ENCODE measurements at regions not wholly inside any gene's neighbourhood (a gene's known extent, or its start where the extent isn't known, plus 50 kb on each side); places are given as distances from the start of the nearest gene placed in this dataset.

DNA sequence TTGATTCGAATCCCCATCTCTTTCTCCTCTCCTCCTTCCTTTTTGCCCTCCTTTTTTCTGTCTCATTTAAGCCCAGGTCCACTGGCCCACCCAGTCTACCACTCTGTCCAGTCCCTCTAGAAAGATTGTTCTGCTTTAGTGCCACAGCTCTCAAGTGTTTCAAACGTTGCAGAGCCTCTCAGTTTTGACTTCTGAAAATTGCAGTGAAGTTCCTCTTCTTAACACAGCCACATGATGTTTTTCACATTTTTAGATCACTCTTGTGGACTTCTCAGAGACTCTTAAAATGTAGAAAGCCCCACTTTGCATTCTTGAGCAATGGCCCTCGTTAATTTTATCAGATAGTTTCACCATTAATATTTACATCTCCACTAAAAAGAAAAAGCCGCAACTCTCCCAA, 253.1 kb downstream of the HAPSTR1 start (continued):
- TF ChIP-seq, protein P1, sequence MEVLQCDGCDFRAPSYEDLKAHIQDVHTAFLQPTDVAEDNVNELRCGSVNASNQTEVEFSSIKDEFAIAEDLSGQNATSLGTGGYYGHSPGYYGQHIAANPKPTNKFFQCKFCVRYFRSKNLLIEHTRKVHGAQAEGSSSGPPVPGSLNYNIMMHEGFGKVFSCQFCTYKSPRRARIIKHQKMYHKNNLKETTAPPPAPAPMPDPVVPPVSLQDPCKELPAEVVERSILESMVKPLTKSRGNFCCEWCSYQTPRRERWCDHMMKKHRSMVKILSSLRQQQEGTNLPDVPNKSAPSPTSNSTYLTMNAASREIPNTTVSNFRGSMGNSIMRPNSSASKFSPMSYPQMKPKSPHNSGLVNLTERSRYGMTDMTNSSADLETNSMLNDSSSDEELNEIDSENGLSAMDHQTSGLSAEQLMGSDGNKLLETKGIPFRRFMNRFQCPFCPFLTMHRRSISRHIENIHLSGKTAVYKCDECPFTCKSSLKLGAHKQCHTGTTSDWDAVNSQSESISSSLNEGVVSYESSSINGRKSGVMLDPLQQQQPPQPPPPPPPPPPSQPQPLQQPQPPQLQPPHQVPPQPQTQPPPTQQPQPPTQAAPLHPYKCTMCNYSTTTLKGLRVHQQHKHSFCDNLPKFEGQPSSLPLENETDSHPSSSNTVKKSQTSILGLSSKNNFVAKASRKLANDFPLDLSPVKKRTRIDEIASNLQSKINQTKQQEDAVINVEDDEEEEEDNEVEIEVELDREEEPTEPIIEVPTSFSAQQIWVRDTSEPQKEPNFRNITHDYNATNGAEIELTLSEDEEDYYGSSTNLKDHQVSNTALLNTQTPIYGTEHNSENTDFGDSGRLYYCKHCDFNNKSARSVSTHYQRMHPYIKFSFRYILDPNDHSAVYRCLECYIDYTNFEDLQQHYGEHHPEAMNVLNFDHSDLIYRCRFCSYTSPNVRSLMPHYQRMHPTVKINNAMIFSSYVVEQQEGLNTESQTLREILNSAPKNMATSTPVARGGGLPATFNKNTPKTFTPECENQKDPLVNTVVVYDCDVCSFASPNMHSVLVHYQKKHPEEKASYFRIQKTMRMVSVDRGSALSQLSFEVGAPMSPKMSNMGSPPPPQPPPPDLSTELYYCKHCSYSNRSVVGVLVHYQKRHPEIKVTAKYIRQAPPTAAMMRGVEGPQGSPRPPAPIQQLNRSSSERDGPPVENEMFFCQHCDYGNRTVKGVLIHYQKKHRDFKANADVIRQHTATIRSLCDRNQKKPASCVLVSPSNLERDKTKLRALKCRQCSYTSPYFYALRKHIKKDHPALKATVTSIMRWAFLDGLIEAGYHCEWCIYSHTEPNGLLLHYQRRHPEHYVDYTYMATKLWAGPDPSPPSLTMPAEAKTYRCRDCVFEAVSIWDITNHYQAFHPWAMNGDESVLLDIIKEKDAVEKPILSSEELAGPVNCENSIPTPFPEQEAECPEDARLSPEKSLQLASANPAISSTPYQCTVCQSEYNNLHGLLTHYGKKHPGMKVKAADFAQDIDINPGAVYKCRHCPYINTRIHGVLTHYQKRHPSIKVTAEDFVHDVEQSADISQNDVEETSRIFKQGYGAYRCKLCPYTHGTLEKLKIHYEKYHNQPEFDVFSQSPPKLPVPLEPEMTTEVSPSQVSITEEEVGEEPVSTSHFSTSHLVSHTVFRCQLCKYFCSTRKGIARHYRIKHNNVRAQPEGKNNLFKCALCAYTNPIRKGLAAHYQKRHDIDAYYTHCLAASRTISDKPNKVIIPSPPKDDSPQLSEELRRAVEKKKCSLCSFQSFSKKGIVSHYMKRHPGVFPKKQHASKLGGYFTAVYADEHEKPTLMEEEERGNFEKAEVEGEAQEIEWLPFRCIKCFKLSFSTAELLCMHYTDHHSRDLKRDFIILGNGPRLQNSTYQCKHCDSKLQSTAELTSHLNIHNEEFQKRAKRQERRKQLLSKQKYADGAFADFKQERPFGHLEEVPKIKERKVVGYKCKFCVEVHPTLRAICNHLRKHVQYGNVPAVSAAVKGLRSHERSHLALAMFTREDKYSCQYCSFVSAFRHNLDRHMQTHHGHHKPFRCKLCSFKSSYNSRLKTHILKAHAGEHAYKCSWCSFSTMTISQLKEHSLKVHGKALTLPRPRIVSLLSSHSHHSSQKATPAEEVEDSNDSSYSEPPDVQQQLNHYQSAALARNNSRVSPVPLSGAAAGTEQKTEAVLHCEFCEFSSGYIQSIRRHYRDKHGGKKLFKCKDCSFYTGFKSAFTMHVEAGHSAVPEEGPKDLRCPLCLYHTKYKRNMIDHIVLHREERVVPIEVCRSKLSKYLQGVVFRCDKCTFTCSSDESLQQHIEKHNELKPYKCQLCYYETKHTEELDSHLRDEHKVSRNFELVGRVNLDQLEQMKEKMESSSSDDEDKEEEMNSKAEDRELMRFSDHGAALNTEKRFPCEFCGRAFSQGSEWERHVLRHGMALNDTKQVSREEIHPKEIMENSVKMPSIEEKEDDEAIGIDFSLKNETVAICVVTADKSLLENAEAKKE (CRISPR knock-in tag; IDR thresholded peaks at IDR 0.05): no peak
- no peak for TF ChIP-seq CREB1 (CRISPR knock-in tag; IDR thresholded peaks at IDR 0.05; ENCODE audit: low read depth)
- TF ChIP-seq, protein P2, sequence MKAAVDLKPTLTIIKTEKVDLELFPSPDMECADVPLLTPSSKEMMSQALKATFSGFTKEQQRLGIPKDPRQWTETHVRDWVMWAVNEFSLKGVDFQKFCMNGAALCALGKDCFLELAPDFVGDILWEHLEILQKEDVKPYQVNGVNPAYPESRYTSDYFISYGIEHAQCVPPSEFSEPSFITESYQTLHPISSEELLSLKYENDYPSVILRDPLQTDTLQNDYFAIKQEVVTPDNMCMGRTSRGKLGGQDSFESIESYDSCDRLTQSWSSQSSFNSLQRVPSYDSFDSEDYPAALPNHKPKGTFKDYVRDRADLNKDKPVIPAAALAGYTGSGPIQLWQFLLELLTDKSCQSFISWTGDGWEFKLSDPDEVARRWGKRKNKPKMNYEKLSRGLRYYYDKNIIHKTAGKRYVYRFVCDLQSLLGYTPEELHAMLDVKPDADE (IDR thresholded peaks at IDR 0.05): no peak
- no peak for TF ChIP-seq NANOG (IDR thresholded peaks at IDR 0.05; ENCODE audit: borderline replicate concordance)
- no peak for TF ChIP-seq EZH2 (IDR thresholded peaks at IDR 0.05; ENCODE audit: low read depth, unreplicated experiment)
- no peak for TF ChIP-seq ZNF331 (CRISPR knock-in tag; IDR thresholded peaks at IDR 0.05; ENCODE audit: low read depth)
- TF ChIP-seq, protein P3, sequence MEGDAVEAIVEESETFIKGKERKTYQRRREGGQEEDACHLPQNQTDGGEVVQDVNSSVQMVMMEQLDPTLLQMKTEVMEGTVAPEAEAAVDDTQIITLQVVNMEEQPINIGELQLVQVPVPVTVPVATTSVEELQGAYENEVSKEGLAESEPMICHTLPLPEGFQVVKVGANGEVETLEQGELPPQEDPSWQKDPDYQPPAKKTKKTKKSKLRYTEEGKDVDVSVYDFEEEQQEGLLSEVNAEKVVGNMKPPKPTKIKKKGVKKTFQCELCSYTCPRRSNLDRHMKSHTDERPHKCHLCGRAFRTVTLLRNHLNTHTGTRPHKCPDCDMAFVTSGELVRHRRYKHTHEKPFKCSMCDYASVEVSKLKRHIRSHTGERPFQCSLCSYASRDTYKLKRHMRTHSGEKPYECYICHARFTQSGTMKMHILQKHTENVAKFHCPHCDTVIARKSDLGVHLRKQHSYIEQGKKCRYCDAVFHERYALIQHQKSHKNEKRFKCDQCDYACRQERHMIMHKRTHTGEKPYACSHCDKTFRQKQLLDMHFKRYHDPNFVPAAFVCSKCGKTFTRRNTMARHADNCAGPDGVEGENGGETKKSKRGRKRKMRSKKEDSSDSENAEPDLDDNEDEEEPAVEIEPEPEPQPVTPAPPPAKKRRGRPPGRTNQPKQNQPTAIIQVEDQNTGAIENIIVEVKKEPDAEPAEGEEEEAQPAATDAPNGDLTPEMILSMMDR (conservative IDR thresholded peaks at IDR 0.05; ENCODE audit: low read depth in 2 of 2): no peak
- TF ChIP-seq EZH2phosphoT487 (IDR thresholded peaks at IDR 0.05; ENCODE audit: unreplicated experiment): no peak
